ENCODE measurements at regions not wholly inside any gene's neighbourhood (a gene's known extent, or its start where the extent isn't known, plus 50 kb on each side); places are given as distances from the start of the nearest gene placed in this dataset.

DNA sequence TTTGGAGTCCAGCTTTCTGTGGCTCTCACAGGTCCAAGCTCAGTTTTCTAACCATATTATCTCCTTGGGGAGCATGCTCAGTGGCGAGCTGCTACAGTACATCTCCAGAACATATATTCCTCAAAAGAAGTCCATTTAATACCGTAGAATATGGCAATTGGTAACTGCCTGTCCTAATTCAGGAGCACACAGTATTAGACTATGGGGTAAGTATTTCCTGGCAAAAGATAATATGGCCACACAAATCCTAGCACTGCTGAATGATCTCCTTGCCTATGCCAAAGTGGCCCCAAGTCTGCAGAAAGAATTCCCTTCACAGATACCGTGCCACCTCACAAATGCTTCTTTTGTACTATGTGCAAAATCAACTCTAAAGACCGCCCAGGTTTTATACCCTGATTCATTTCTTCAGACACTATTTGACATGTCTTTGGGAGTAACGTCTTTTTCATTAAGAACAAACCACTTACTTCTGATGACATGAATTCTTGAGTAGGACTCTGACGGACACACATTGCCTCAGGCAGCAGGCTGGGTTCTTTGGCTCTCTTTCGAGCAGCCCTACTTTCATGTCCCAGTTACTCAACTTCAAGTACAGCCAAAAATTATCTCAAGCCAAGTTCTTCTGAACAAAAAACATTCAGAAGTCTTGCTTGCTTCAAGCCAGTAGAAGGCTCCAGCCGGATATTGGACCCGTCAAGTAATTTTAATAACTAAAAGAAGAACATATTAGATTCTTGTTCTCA lies 368.3 kb upstream of the DCBLD2 start:
- no peaks in the 10 kb centered on the region for H3K27me3 ChIP-seq
- 0 out of 2 replicates have a peak, but pooled peaks cover 2% of the 10 kb centered on the region for H3K36me3 ChIP-seq
- H3K4me3 ChIP-seq = no peak overlapping the region
- no peaks in the 10 kb centered on the region for H3K4me1 ChIP-seq
- no peak for DNase-seq
- H3K27ac ChIP-seq = no peak overlapping the region
- H3K9me3 ChIP-seq (replicated peaks) = no peaks in the 10 kb centered on the region

DNA sequence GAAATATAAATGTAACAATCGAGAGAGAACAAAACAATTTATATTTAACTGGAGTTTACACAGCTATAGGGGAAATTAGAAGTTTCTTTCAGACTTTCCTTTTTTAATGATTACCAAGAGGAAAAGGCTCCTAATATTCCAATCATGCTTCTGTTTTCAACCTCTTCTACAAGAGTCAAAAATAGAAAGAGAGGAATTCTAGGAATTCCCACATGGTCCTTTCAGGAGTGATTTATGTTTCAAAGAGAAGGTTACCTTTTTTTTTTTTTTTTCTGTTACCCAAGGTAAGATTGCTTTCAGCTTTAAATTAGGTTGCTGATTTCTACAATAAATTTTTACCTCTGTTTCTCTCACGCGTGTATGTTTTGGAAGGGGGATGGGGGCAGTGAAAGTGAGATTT lies 355.3 kb upstream of the DCBLD2 start:
- H3K4me3 ChIP-seq = no peak overlapping the region
- H3K4me1 ChIP-seq = 0 out of 2 replicates have a peak, but pooled peaks cover 3% of the 10 kb centered on the region
- no peaks in the 10 kb centered on the region for H3K27me3 ChIP-seq
- H3K9me3 ChIP-seq (replicated peaks) = no peaks in the 10 kb centered on the region
- no peak overlapping the region for H3K27ac ChIP-seq
- H3K36me3 ChIP-seq = no peaks in the 10 kb centered on the region
- DNase-seq = no peak

DNA sequence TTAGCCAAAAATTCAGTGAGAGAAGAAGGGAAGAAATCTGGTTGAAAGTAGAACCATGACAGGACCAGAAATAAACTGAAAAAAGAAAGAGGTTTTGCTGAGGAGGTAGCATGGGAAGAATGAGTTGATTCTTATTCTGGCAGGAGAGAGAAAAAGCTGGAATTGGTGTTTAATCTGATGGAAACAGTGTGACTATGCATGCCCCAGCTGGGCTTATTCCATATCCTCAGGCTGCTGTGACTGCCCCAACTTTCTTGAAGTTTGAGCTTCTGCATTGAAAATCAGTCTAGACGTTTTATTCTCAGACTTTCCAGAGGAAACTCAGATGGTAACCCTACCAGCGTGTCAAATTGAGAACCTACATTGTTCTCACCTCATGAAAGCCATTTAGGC lies 352.5 kb upstream of the DCBLD2 start:
- Histone ChIP-seq H3K4me3 (no peak overlapping the region), H3K27me3 (no peaks in the 10 kb centered on the region), H3K36me3 (no peaks in the 10 kb centered on the region), H3K4me1 (0 out of 2 replicates have a peak, but pooled peaks cover 3% of the 10 kb centered on the region), H3K27ac (no peak overlapping the region), H3K9me3 (replicated peaks) (no peaks in the 10 kb centered on the region; the same call in 1 of the 2 replicates)
- peak in 1 of 2 experiments; percentile 24 for DNase-seq

DNA sequence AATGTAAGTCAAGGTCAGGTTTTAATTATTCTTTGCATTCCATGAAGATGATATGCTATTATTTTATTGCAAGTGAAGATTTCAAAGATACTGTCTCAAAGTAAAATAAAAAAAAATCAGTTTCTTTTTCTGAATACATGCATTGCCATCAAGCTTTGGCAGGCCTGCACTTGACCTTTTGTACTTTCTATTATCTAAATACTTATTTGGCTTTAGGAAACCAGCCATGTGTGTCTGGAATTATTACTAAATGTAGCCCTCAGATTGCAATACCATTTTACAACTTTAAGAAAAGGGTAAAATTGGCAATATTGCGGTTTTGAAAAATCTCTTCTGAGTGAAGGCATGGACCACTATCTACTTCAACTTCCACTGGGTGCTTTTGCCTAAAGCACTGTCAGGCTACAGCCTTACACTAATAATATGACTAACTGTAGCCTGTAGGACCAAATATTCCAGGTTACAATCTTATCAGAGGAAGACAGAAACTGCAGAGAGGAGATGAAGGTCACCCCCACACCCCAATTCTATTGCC lies 349.4 kb upstream of the DCBLD2 start:
- H3K27ac ChIP-seq = no peak overlapping the region
- H3K4me3 ChIP-seq = no peak overlapping the region
- peaks cover 8% of the 10 kb centered on the region; the same call in 1 of the 2 replicates for H3K4me1 ChIP-seq
- DNase-seq = no peak
- no peaks in the 10 kb centered on the region for H3K27me3 ChIP-seq
- no peaks in the 10 kb centered on the region; the same call in 1 of the 2 replicates for H3K9me3 ChIP-seq (replicated peaks)
- no peaks in the 10 kb centered on the region for H3K36me3 ChIP-seq

DNA sequence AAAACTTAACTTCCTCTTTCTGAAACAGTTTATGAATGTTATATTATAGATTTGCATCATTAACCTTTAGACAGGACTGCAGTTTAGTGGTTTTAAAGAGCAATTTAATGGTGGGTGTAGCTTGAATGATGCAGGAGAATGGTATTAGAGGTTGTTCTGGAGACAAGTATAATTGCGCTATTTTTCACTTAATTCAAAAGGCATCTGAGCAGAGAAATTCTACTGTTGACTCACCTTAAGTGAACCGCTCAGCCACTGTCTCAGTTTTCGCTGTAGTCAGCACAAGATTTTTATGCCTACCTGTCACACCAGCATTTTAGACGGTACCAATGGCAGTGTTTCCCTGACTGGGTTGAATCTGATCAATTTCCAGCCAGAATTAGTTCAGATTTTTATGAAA lies 348.8 kb upstream of the DCBLD2 start:
- no peak for DNase-seq
- Histone ChIP-seq H3K36me3 (no peaks in the 10 kb centered on the region), H3K27ac (no peak overlapping the region), H3K4me1 (peaks cover 8% of the 10 kb centered on the region; the same call in 1 of the 2 replicates), H3K27me3 (no peaks in the 10 kb centered on the region), H3K4me3 (no peak overlapping the region), H3K9me3 (replicated peaks) (no peaks in the 10 kb centered on the region; the same call in 1 of the 2 replicates)

DNA sequence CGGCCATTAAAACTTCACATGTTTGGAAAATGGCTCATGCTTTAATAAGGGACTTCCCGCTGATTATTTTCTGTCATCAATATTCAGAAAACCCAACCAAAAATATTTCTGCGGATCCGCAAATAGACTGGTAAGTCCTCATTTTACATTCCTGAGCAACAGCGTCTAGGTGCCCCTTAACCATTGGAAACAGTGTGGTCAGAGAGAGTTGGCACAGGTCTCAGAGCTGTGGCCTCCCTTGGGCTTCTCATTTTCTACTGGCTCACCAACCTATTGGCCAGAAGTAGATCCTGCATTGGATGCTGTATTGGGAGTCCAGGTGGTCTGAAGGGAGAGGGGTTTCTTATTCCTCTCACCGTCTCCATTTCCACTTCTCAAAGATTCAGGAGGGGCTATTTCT lies 348.1 kb upstream of the DCBLD2 start:
- DNase-seq = no peak
- H3K9me3 ChIP-seq (replicated peaks) = no peaks in the 10 kb centered on the region; the same call in 1 of the 2 replicates
- H3K4me3 ChIP-seq = no peak overlapping the region
- no peaks in the 10 kb centered on the region for H3K36me3 ChIP-seq
- peaks cover 8% of the 10 kb centered on the region; the same call in 1 of the 2 replicates for H3K4me1 ChIP-seq
- H3K27me3 ChIP-seq = no peaks in the 10 kb centered on the region
- H3K27ac ChIP-seq = no peak overlapping the region

DNA sequence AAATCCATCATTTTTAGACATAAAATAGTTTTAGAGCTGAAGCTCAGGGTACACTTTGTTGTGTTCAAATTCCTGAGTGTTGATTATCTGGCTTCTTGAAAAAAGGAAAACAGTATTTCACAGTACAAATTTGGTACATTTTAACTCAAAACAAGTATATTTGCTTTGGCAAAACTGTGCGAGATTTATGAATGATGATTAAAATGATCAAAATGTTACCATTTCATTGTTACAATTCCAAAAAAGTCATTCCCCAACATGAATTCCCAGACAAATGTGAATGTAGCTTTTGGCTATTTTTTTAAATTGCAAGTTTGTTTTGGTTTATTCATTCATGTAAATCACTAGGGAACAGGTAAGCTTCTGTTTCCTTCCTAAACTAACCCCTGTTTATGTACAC lies 347.4 kb upstream of the DCBLD2 start:
- no peak for DNase-seq
- no peaks in the 10 kb centered on the region for H3K27me3 ChIP-seq
- no peaks in the 10 kb centered on the region for H3K36me3 ChIP-seq
- H3K4me3 ChIP-seq = no peak overlapping the region
- peaks cover 5% of the 10 kb centered on the region; the same call in 1 of the 2 replicates for H3K4me1 ChIP-seq
- H3K27ac ChIP-seq = no peak overlapping the region
- H3K9me3 ChIP-seq (replicated peaks) = no peaks in the 10 kb centered on the region; the same call in 1 of the 2 replicates

DNA sequence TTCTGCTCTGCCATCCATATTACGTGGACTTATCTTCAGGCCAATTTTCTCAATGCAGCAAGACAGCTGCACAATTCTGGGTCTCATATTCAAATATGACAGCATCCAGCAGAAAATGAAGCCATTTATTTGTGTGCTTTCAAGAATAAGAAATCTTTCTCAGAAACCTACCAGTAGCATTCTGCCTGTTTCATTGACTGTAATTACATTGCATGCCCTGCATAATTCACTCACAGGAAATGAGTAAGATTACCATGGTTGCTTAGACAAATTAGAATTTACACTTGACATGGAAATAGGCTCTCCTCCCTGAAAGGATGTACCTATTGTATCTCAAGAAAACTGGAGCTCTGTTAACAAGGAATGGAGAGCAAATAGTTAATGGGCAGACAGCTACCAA lies 346.6 kb upstream of the DCBLD2 start:
- DNase-seq = no peak
- peaks cover 5% of the 10 kb centered on the region; the same call in 1 of the 2 replicates for H3K4me1 ChIP-seq

DNA sequence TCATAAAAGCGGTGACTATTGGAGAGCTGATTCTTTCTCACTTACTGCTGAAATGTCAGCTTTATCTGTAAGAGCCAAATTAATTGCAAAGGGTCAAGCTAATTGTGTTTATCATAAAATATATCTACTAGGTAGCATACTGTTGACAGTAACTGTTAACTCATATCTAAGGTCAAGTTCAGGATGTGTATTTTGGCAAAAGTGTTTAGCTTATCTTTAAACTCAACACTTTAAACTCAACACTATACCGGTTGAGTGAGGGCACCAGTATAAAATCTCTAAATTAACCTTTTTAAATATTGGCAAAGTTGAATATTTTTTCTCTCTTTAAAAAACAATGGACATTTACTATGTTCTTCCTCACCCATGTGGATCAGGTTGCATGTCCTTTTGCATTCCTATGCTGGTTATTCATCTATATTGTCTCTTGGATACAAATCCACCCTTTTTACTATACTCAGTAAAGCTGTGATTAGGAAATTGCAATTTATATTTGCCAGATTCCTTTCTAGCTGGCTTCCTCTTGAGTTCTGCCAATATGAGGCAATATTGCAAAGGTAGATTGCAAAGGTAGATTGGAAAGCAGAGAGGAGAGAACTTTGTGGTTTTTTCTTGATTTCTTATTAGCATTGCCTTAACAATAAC lies 344.6 kb upstream of the DCBLD2 start:
- no peak overlapping the region for H3K27ac ChIP-seq
- H3K9me3 ChIP-seq (replicated peaks) = no peaks in the 10 kb centered on the region; the same call in 1 of the 2 replicates
- DNase-seq = no peak
- H3K4me1 ChIP-seq = peaks cover 5% of the 10 kb centered on the region; the same call in 1 of the 2 replicates
- H3K27me3 ChIP-seq = no peaks in the 10 kb centered on the region
- H3K36me3 ChIP-seq = no peaks in the 10 kb centered on the region
- H3K4me3 ChIP-seq = no peak overlapping the region

More for the DNA sequence above, 346.6 kb upstream of the DCBLD2 start:
- no peaks in the 10 kb centered on the region for H3K27me3 ChIP-seq
- no peak overlapping the region for H3K4me3 ChIP-seq
- no peaks in the 10 kb centered on the region for H3K36me3 ChIP-seq
- H3K27ac ChIP-seq = no peak overlapping the region
- H3K9me3 ChIP-seq (replicated peaks) = no peaks in the 10 kb centered on the region; the same call in 1 of the 2 replicates

DNA sequence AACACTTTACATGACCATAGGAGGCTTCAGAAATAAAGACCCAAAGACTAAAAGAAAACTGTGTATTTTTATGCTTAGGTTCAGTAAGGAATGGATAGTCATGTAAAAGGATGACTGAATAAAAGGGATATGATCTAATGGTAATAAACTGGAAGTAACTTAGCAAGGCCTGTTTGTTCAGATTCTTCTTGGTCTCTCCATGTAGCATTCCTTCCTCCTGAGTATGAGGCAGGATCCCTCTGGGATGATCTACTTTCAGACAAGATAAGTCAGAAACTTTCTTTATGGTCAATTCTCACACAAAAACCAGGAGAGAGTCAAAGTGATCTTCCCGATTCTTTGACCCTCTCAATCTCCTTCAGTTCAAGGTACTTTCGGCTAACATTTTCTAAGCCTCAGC lies 340.8 kb upstream of the DCBLD2 start:
- Histone ChIP-seq H3K9me3 (replicated peaks) (no peaks in the 10 kb centered on the region), H3K27ac (no peak overlapping the region), H3K4me3 (no peak overlapping the region), H3K27me3 (no peaks in the 10 kb centered on the region), H3K36me3 (no peaks in the 10 kb centered on the region), H3K4me1 (no peaks in the 10 kb centered on the region)
- DNase-seq = no peak

DNA sequence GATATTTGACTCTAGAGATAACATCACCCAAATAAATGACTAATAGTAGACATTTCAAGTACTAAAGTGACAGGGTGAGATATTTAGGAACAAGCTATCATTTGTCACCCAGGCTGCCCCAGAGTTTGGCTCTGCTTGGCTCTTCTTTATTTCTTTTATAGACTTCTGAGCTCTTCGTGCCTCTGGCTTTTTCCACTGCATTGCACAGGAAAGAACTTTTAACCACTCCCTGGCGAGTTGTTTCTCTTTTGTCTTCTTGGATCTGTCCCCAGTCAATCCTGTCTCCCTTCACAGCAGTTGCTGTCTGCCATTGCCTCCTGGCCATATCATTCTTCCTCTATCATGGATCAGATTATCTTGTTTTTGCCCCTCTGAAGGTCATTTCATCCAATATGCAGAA lies 339.2 kb upstream of the DCBLD2 start:
- no peak for DNase-seq
- Histone ChIP-seq H3K36me3 (no peaks in the 10 kb centered on the region), H3K4me3 (no peak overlapping the region), H3K9me3 (replicated peaks) (no peaks in the 10 kb centered on the region), H3K27me3 (no peaks in the 10 kb centered on the region), H3K4me1 (no peaks in the 10 kb centered on the region), H3K27ac (no peak overlapping the region)

DNA sequence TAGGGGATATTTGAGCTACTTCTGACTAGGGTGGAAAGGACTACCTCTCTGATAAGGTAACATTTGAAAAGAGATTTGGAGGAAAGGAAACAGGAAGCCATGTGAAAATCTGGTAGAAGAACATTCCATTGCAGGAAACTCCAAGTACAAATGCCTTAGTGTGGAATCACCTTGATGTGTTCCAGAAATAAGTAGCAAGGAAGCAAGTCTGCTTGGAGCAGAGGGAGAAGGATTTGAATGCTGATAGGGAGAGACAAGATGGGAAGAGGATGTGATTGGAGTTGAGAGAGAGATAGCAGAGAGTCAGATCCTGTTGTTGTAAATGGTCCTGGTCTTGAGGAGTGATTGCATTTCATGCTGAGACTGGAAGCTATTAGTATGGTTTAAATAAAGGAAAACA lies 335.1 kb upstream of the DCBLD2 start:
- H3K27me3 ChIP-seq = no peaks in the 10 kb centered on the region
- DNase-seq = no peak
- no peaks in the 10 kb centered on the region for H3K4me1 ChIP-seq
- H3K4me3 ChIP-seq = no peak overlapping the region
- 0 out of 2 replicates have a peak, but pooled peaks cover 7% of the 10 kb centered on the region for H3K9me3 ChIP-seq (replicated peaks)
- no peaks in the 10 kb centered on the region for H3K36me3 ChIP-seq
- no peak overlapping the region for H3K27ac ChIP-seq

DNA sequence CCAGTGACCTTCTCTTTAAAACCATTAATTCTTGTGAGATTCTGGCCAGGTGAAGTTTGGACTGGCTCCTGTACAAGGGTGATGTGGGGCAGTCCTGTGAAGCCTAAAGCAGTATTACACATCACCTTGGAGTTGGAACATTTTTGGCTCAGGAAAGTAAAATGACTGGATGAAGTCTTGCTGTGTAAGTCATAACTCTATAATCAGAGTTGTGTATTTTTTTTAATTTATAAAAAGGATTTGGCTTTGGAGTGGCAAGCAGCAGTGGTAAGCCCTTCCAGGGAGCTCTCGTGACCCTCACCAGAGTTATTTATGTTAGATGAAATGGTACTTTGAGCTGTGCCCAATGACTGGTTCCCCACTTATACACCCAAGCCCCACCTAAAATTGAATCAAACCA lies 331.2 kb upstream of the DCBLD2 start:
- Histone ChIP-seq H3K4me1 (no peaks in the 10 kb centered on the region), H3K9me3 (replicated peaks) (0 out of 2 replicates have a peak, but pooled peaks cover 7% of the 10 kb centered on the region), H3K36me3 (no peaks in the 10 kb centered on the region), H3K4me3 (no peak overlapping the region), H3K27me3 (no peaks in the 10 kb centered on the region), H3K27ac (no peak overlapping the region)
- DNase-seq = no peak

DNA sequence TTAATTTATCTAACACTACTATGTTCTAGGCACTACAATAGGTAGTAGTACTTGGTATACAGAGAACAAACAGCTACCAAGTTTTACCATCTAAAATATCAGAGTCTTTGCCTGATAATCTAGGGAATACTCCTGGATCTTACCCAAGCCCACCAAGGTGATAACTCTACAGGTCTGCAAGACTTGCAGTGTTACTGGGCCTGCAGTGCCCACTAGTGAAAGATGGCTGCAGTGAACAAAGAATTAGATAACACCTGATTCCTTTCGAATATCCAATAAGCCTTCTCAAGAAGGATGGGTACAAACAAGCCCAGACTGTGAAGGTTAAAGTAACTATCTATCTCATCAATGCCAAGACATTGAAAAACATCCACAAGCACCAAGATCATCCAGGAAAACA lies 317.0 kb upstream of the DCBLD2 start:
- DNase-seq = no peak
- no peaks in the 10 kb centered on the region for H3K9me3 ChIP-seq (replicated peaks)
- no peak overlapping the region for H3K4me3 ChIP-seq
- H3K36me3 ChIP-seq = no peaks in the 10 kb centered on the region
- no peak overlapping the region for H3K27ac ChIP-seq
- H3K4me1 ChIP-seq = no peaks in the 10 kb centered on the region
- no peaks in the 10 kb centered on the region for H3K27me3 ChIP-seq

DNA sequence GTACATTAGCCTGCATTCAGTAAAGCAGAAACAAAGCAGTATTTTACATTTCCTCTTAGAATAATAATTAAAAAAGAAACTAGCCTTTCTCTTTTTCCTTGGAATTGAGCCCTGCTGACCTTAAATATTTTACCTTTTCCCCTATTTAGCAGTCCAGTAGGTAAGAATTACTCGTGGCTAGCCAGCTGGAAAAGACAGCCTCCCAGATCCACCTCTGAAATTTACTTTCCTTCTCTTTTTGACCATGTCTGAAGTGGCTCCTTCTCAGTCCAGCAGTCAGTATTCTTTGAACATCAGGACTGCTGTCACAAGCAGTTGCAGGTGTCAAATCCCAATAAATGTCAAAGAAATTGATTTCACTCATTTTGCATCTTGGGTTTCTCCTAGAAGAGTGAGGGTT lies 311.5 kb upstream of the DCBLD2 start:
- Histone ChIP-seq H3K27ac (no peak overlapping the region), H3K9me3 (replicated peaks) (no peaks in the 10 kb centered on the region), H3K4me1 (no peaks in the 10 kb centered on the region), H3K27me3 (no peaks in the 10 kb centered on the region), H3K4me3 (no peak overlapping the region), H3K36me3 (no peaks in the 10 kb centered on the region)
- no peak for DNase-seq

Measured in SJCRH30 (cell line).